ENCODE measurements at regions not wholly inside any gene's neighbourhood (a gene's known extent, or its start where the extent isn't known, plus 50 kb on each side); places are given as distances from the start of the nearest gene placed in this dataset.

GRCh38 chr3:18724456-18724855 is 299.3 kb upstream of the SATB1 start (continued):
- TF ChIP-seq PRDM10 (tag by site-specific recombination; IDR thresholded peaks at IDR 0.05) (no peak), ZNF398 (tag by site-specific recombination; IDR thresholded peaks at IDR 0.05) (no peak), ZNF677 (tag by site-specific recombination; IDR thresholded peaks at IDR 0.05) (no peak), ZNF114 (tag by site-specific recombination; IDR thresholded peaks at IDR 0.05) (no peak)

GRCh38 chr3:18723206-18723810 is 298.2 kb upstream of the SATB1 start:
- CTCF ChIA-PET: no interaction called here

GRCh38 chr3:18720543-18720942 is 295.4 kb upstream of the SATB1 start:
- H3K27ac ChIP-seq (ENCODE audit: extremely low read depth, low read depth, low read length): no peak overlapping the region
- TF ChIP-seq REST (tag by site-specific recombination; IDR thresholded peaks at IDR 0.05) (no peak), ZNF394 (tag by site-specific recombination; IDR thresholded peaks at IDR 0.05; ENCODE audit: borderline replicate concordance) (no peak), YY1 (tag by site-specific recombination; IDR thresholded peaks at IDR 0.05) (no peak), KLF10 (tag by site-specific recombination; IDR thresholded peaks at IDR 0.05) (no peak), ZNF664 (tag by site-specific recombination; IDR thresholded peaks at IDR 0.05) (no peak), ZFP3 (tag by site-specific recombination; IDR thresholded peaks at IDR 0.05; ENCODE audit: low read depth) (no peak), SALL2 (tag by site-specific recombination; IDR thresholded peaks at IDR 0.05; ENCODE audit: borderline replicate concordance) (no peak), ZNF416 (tag by site-specific recombination; IDR thresholded peaks at IDR 0.05) (no peak), ZSCAN30 (tag by site-specific recombination; IDR thresholded peaks at IDR 0.05) (no peak), ZNF24 (tag by site-specific recombination; IDR thresholded peaks at IDR 0.05) (no peak), ZNF791 (tag by site-specific recombination; IDR thresholded peaks at IDR 0.05) (no peak), ZNF146 (tag by site-specific recombination; IDR thresholded peaks at IDR 0.05) (no peak)
- H3K9me3 ChIP-seq (ENCODE audit: control insufficient read depth, insufficient read depth, low read depth, low read length): no peaks in the 10 kb centered on the region
- no peaks in the 10 kb centered on the region for H3K36me3 ChIP-seq (ENCODE audit: control insufficient read depth in 2 of 2, insufficient read depth in 1 of 2, low read length in 2 of 2)
- H3K4me3 ChIP-seq (ENCODE audit: low read depth, low read length): no peak overlapping the region
- H3K4me1 ChIP-seq (ENCODE audit: control insufficient read depth, insufficient read depth, low read length): no peaks in the 10 kb centered on the region
- POLR2A ChIA-PET: no interaction called here
- CTCF ChIA-PET: interaction anchor here (0.7 kb wide), 1 partner anchor 333 kb away, joined by 3 read pairs; no protein-coding TSS in a partner anchor

More at GRCh38 chr3:18723206-18723810, 298.2 kb upstream of the SATB1 start:
- Histone ChIP-seq H3K36me3 (ENCODE audit: control insufficient read depth in 2 of 2, insufficient read depth in 1 of 2, low read length in 2 of 2) (no peaks in the 10 kb centered on the region), H3K4me1 (ENCODE audit: control insufficient read depth, insufficient read depth, low read length) (no peaks in the 10 kb centered on the region), H3K4me3 (ENCODE audit: low read depth, low read length) (no peak overlapping the region), H3K9me3 (ENCODE audit: control insufficient read depth, insufficient read depth, low read depth, low read length) (no peaks in the 10 kb centered on the region), H3K27ac (ENCODE audit: extremely low read depth, low read depth, low read length) (no peak overlapping the region)
- POLR2A ChIA-PET: no interaction called here
- TF ChIP-seq ZNF529 (tag by site-specific recombination; IDR thresholded peaks at IDR 0.05; ENCODE audit: insufficient replicate concordance) (no peak), ZSCAN5A (tag by site-specific recombination; IDR thresholded peaks at IDR 0.05) (no peak), ZNF843 (tag by site-specific recombination; IDR thresholded peaks at IDR 0.05) (no peak), SP7 (tag by site-specific recombination; IDR thresholded peaks at IDR 0.05) (no peak)

Data from HEK293 (cell line).